Endothelial cell of umbilical vein (primary cell): ENCODE measurements at regions not wholly inside any gene's neighbourhood (a gene's known extent, or its start where the extent isn't known, plus 50 kb on each side); places are given as distances from the start of the nearest gene placed in this dataset.

ENCODE experiments used
- BruUV-seq: library from RNA; stranded (reverse); fragments of 400-500 nt; replicated peaks from 2 replicates; lab custom pipeline; 2021; lab: Mats Ljungman, UMichigan
- CTCF ChIA-PET: fragments of 300-600, 350-600 bp; sonication (Branson Sonifier 250); formaldehyde crosslinking; loops from one replicate; lab custom pipeline; 2021; ENCODE audit warnings: antibody characterized with exemption, inconsistent platforms; lab: Charles Lee
- POLR2A ChIA-PET: fragments of 300-600, 350-600 bp; sonication (Branson Sonifier 250); formaldehyde crosslinking; loops from one replicate; lab custom pipeline; 2021; ENCODE audit warnings: antibody characterized with exemption, inconsistent platforms; lab: Charles Lee
- DNase-seq: peaks from one replicate; pipeline ENCODE4 v3.0.0-alpha.2; 2011; ENCODE audit warnings: low read depth, low spot score
- FAIRE-seq: peaks from 2 replicates; lab custom pipeline; 2011; peaks lifted over from hg19 to GRCh38; lab: Jason Lieb, UNC
- H2AFZ ChIP-seq: 2 replicates; pipeline ENCODE4 v1.6.0; 2012; ENCODE audit warnings: low read depth, low read length, control low read depth, inconsistent platforms
- H3K27ac ChIP-seq: 2 replicates; pipeline ENCODE4 v1.5.1; 2011; ENCODE audit warnings: low read depth, mild to moderate bottlenecking, control low read depth, low read length, moderate library complexity; ENCODE audit not compliant: insufficient read depth
- H3K27me3 ChIP-seq, 2 experiments: 2 replicates each; pipeline versions ENCODE4 v1.6.0 to v1.6.1; 2011; ENCODE audit warnings: low read length in 2 of 2, mixed read lengths in 1 of 2; ENCODE audit not compliant: control insufficient read depth in 2 of 2, insufficient read depth in 2 of 2
- H3K36me3 ChIP-seq, 2 experiments: 2 replicates in 1 of 2; 3 replicates in 1 of 2; pipeline ENCODE4 v1.5.1; 2011; ENCODE audit warnings: low read length in 2 of 2, mild to moderate bottlenecking in 1 of 2, moderate library complexity in 1 of 2; ENCODE audit not compliant: control insufficient read depth in 2 of 2, insufficient read depth in 2 of 2; ENCODE audit errors: extremely low read depth in 1 of 2
- H3K4me1 ChIP-seq: 3 replicates; pipeline ENCODE4 v1.5.1; 2011; ENCODE audit warnings: mild to moderate bottlenecking, low read length; ENCODE audit not compliant: control insufficient read depth, insufficient read depth; ENCODE audit errors: extremely low read depth
- H3K4me2 ChIP-seq: 2 replicates; pipeline ENCODE4 v1.6.1; 2011; ENCODE audit warnings: low read length, control low read depth, mixed read lengths; ENCODE audit not compliant: insufficient read depth
- H3K4me3 ChIP-seq, 3 experiments: fragments of 200-600 bp in 1 of 3; sonication (generic), shearing (Covaris generic) in 1 of 3; replicated peaks in 1 of 3; 2 replicates each; pipeline ENCODE4 v1.5.1; 2011 to 2016; ENCODE audit warnings: control low read depth in 3 of 3, low read length in 3 of 3, mild to moderate bottlenecking in 2 of 3, inconsistent platforms in 1 of 3, low read depth in 1 of 3, moderate library complexity in 1 of 3; ENCODE audit not compliant: insufficient read depth in 1 of 3
- H3K79me2 ChIP-seq: 2 replicates; pipeline ENCODE4 v1.6.0; 2012; ENCODE audit warnings: low read length, inconsistent platforms; ENCODE audit not compliant: control insufficient read depth, insufficient read depth
- H3K9ac ChIP-seq: replicated peaks from 2 replicates; pipeline ENCODE3; 2011; ENCODE audit warnings: low read length, control low read depth; ENCODE audit not compliant: insufficient read depth; ENCODE audit errors: extremely low read depth
- H3K9me1 ChIP-seq: replicated peaks from 3 replicates; pipeline ENCODE4 v1.6.0; 2011; ENCODE audit warnings: mild to moderate bottlenecking, low read length; ENCODE audit not compliant: control insufficient read depth, insufficient read depth; ENCODE audit errors: extremely low read depth
- H3K9me3 ChIP-seq: replicated peaks from 2 replicates; pipeline ENCODE4 v1.5.1; 2012; ENCODE audit warnings: low read length, inconsistent platforms; ENCODE audit not compliant: control insufficient read depth, insufficient read depth
- H4K20me1 ChIP-seq: replicated peaks from 2 replicates; pipeline ENCODE3; 2011; ENCODE audit warnings: mild to moderate bottlenecking, low read length; ENCODE audit not compliant: control insufficient read depth, insufficient read depth; ENCODE audit errors: extremely low read depth
- EZH2 ChIP-seq: IDR thresholded peaks from 2 replicates; pipeline ENCODE4 v1.6.1; 2012; ENCODE audit warnings: borderline replicate concordance, low read depth, mild to moderate bottlenecking, moderate library complexity, low read length, inconsistent platforms; ENCODE audit not compliant: severe bottlenecking
- FOS ChIP-seq: IDR thresholded peaks from 2 replicates; pipeline ENCODE4 v1.6.1; 2011; ENCODE audit warnings: mild to moderate bottlenecking, low read length, moderate library complexity, borderline replicate concordance; ENCODE audit not compliant: insufficient read depth
- GATA2 ChIP-seq: IDR thresholded peaks from 2 replicates; pipeline ENCODE4 v1.7.0; 2011; ENCODE audit warnings: low read depth, mild to moderate bottlenecking, moderate library complexity, mixed read lengths, low read length; ENCODE audit not compliant: insufficient read length, insufficient read depth
- JUN ChIP-seq: IDR thresholded peaks from 2 replicates; pipeline ENCODE4 v1.6.1; 2011; ENCODE audit warnings: borderline replicate concordance, low read depth; ENCODE audit not compliant: insufficient read length, insufficient read depth
- MAX ChIP-seq: IDR thresholded peaks from 2 replicates; pipeline ENCODE4 v1.6.1; 2011; ENCODE audit not compliant: insufficient read depth, insufficient read length
- MYC ChIP-seq: IDR thresholded peaks from one replicate; pipeline ENCODE4 v1.6.1; 2011; ENCODE audit warnings: mild to moderate bottlenecking, low read depth, low read length
- POLR2A ChIP-seq: IDR thresholded peaks from 2 replicates; pipeline ENCODE4 v1.6.1; 2012; ENCODE audit warnings: low read depth, mild to moderate bottlenecking, control low read depth, low read length
- POLR2AphosphoS5 ChIP-seq: IDR thresholded peaks from 2 replicates; pipeline ENCODE4 v1.6.1; 2012; ENCODE audit warnings: low read depth, mild to moderate bottlenecking, control low read depth, low read length, moderate library complexity; ENCODE audit not compliant: insufficient read depth
- dilution Hi-C: fragments of 300-500 bp; cut with MboI; formaldehyde crosslinking; loops from one replicate; pipeline ENCODE4 v1.15.0; 2019; ENCODE audit warnings: low sequenced_read_pairs; ENCODE audit not compliant: extremely low pct_ligation_motif_present
- intact Hi-C: fragments of 100-400 bp; cut with micrococcal nuclease; formaldehyde crosslinking; loops from one replicate; pipeline ENCODE4 v1.10.0; 2022
- TF ChIP-seq, protein P1 (sequence below), 2 donors: IDR thresholded peaks; 1 replicate in 1 of 2; 2 replicates in 1 of 2; pipeline ENCODE4 v1.5.1; 2011; ENCODE audit warnings: low read length in 2 of 2, mild to moderate bottlenecking in 2 of 2, moderate library complexity in 2 of 2, control low read depth in 1 of 2, inconsistent platforms in 1 of 2, low read depth in 1 of 2; ENCODE audit not compliant: insufficient read depth in 1 of 2; ENCODE audit errors: extremely low read depth in 1 of 2

DNA sequence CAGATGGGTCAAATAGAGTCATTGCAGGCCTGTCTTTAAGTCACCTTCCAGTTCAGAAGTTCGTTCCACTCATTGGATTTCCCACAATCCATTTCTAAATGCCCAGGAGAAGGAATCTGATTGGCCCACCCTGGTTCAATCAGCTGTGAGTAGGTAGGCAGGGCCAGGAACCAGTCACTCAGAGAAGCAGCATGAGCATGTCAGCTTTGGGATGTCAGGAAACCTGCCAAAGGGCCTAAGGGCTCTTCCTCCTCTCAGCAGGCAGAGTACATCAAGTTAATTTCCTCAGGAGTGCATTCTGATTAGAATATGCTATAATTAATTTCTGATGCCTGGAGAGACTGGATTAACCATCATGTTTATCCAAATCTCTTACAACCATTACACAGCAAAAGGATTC is 412.9 kb upstream of the CCNH start:
- ChIA-PET POLR2A (no interaction called here), CTCF (no interaction called here)
- no peaks in the 10 kb centered on the region for H4K20me1 ChIP-seq
- no TSS peak for BruUV-seq
- H3K27ac ChIP-seq: no peak overlapping the region
- no peaks in the 10 kb centered on the region for H3K4me1 ChIP-seq
- no peaks in the 10 kb centered on the region for H3K9me1 ChIP-seq
- no peak overlapping the region for H3K4me3 ChIP-seq
- no peak overlapping the region for H3K4me2 ChIP-seq
- FAIRE-seq (no peak), DNase-seq (no peak)
- H2AFZ ChIP-seq: no peak overlapping the region
- H3K9ac ChIP-seq: no peak overlapping the region
- H3K36me3 ChIP-seq: no peaks in the 10 kb centered on the region
- no peaks in the 10 kb centered on the region for H3K79me2 ChIP-seq
- no peaks in the 10 kb centered on the region for H3K9me3 ChIP-seq
- intact Hi-C loops: no loop called here
- dilution Hi-C loops: no loop called here
- no peaks in the 10 kb centered on the region for H3K27me3 ChIP-seq
- no peak for TF ChIP-seq MAX
- TF ChIP-seq MYC: no peak
- TF ChIP-seq GATA2: no peak
- no peak for TF ChIP-seq EZH2

DNA sequence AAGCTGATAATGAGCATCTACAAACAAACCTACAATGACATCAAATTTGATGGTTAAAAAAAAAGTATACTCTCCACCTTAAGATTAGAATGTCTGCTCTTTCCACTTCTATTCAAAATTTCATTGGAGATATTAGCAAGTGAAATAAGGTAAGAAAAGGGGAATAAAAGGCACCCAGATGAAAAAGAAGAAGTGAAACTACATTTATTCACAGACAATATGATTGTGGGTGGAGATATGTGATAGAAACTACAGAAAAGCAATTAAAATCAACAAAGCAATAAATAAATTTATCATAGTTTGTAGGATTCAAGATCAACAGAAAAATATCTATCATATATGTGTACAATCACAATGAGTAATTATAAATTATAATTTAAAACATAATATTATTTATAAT is 395.1 kb upstream of the CCNH start:
- H3K36me3 ChIP-seq: no peaks in the 10 kb centered on the region
- H3K79me2 ChIP-seq: no peaks in the 10 kb centered on the region
- no peak overlapping the region for H3K9ac ChIP-seq
- FAIRE-seq: no peak
- no peak overlapping the region for H3K4me2 ChIP-seq
- H3K4me1 ChIP-seq: no peaks in the 10 kb centered on the region
- ChIA-PET POLR2A (no interaction called here), CTCF (no interaction called here)
- TF ChIP-seq EZH2 (no peak), JUN (no peak), MYC (no peak), POLR2A (no peak), GATA2 (no peak), MAX (no peak), FOS (no peak), POLR2AphosphoS5 (no peak)
- TF ChIP-seq, protein P1, sequence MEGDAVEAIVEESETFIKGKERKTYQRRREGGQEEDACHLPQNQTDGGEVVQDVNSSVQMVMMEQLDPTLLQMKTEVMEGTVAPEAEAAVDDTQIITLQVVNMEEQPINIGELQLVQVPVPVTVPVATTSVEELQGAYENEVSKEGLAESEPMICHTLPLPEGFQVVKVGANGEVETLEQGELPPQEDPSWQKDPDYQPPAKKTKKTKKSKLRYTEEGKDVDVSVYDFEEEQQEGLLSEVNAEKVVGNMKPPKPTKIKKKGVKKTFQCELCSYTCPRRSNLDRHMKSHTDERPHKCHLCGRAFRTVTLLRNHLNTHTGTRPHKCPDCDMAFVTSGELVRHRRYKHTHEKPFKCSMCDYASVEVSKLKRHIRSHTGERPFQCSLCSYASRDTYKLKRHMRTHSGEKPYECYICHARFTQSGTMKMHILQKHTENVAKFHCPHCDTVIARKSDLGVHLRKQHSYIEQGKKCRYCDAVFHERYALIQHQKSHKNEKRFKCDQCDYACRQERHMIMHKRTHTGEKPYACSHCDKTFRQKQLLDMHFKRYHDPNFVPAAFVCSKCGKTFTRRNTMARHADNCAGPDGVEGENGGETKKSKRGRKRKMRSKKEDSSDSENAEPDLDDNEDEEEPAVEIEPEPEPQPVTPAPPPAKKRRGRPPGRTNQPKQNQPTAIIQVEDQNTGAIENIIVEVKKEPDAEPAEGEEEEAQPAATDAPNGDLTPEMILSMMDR (IDR thresholded peaks at IDR 0.05; ENCODE audit: extremely low read depth in 1 of 2, insufficient read depth in 1 of 2, low read depth in 1 of 2, low read length in 2 of 2): no peak
- dilution Hi-C loops: no loop called here
- no peaks in the 10 kb centered on the region for H3K9me1 ChIP-seq
- intact Hi-C loops: no loop called here
- no peak for DNase-seq
- no peak overlapping the region for H3K4me3 ChIP-seq
- no peak overlapping the region for H2AFZ ChIP-seq
- no peaks in the 10 kb centered on the region for H3K27me3 ChIP-seq
- H4K20me1 ChIP-seq: no peaks in the 10 kb centered on the region
- no TSS peak for BruUV-seq
- H3K9me3 ChIP-seq: no peaks in the 10 kb centered on the region
- no peak overlapping the region for H3K27ac ChIP-seq
